A549 (cell line): ENCODE measurements at regions not wholly inside any gene's neighbourhood (a gene's known extent, or its start where the extent isn't known, plus 50 kb on each side); places are given as distances from the start of the nearest gene placed in this dataset.

Experiments used
- ATAC-seq, 2 experiments: fragments of 200-7000 bp in 1 of 2; fragments of >200 bp in 1 of 2; cut with Nextera tagmentation in 1 of 2; cut with Tn5 transposase in 1 of 2; 3 replicates each; pipeline versions ENCODE4 v1.8.0 to v1.9.1; 2018 to 2020; ENCODE audit warnings: mild to moderate bottlenecking in 1 of 2, moderate library complexity in 1 of 2
- CTCF ChIA-PET: fragments of 300-600 bp; sonication (Branson Sonifier 250); formaldehyde crosslinking; extraction: SDS; loops from one replicate; lab custom pipeline; 2021; ENCODE audit warnings: antibody characterized with exemption, inconsistent platforms; lab: Yijun Ruan, JAX
- POLR2A ChIA-PET: fragments of 350-600 bp; formaldehyde crosslinking; extraction: SDS; loops from one replicate; lab custom pipeline; 2021; ENCODE audit warnings: antibody characterized with exemption, inconsistent platforms; lab: Yijun Ruan, JAX
- DNase-seq, 2 experiments: peaks; one replicate each; pipeline versions ENCODE4 v3.0.0 to v3.0.0-alpha.2; 2011 to 2016; ENCODE audit warnings: low read depth in 1 of 2, low spot score in 1 of 2
- FAIRE-seq: peaks from 2 replicates; lab custom pipeline; 2011; peaks lifted over from hg19 to GRCh38; lab: Jason Lieb, UNC
- H3K27ac ChIP-seq, 2 experiments: fragments of >200 bp; sonication (Bioruptor Twin); formaldehyde crosslinking; 3 replicates each; pipeline ENCODE4 v1.5.1; 2016 to 2017
- H3K4me1 ChIP-seq: fragments of >200 bp; sonication (Bioruptor Twin); formaldehyde crosslinking; 3 replicates; pipeline ENCODE4 v1.6.1; 2016
- H3K4me2 ChIP-seq: fragments of >200 bp; sonication (Bioruptor Twin); formaldehyde crosslinking; 3 replicates; pipeline ENCODE4 v1.6.1; 2016
- H3K4me3 ChIP-seq: fragments of >200 bp; sonication (Bioruptor Twin); formaldehyde crosslinking; 3 replicates; pipeline ENCODE4 v1.5.1; 2016
- H3K9me3 ChIP-seq: fragments of >200 bp; sonication (Bioruptor Twin); formaldehyde crosslinking; 3 replicates; pipeline ENCODE4 v1.6.1; 2016
- CBX8 ChIP-seq: fragments of 200-600 bp; sonication (generic); IDR thresholded peaks from 2 replicates; pipeline ENCODE4 v1.6.1; 2016
- CEBPB ChIP-seq, 2 experiments: fragments of >200 bp in 1 of 2; sonication (Bioruptor Twin) in 1 of 2; formaldehyde crosslinking in 1 of 2; IDR thresholded peaks; 2 replicates each; pipeline ENCODE4 v1.6.1; 2012 to 2016
- CHD4 ChIP-seq: fragments of 200-600 bp; sonication (generic); IDR thresholded peaks from 2 replicates; pipeline ENCODE4 v1.6.1; 2016; ENCODE audit warnings: antibody characterized with exemption, mild to moderate bottlenecking, borderline replicate concordance
- E2F6 ChIP-seq: IDR thresholded peaks from 2 replicates; pipeline ENCODE4 v1.6.1; 2012; ENCODE audit warnings: low read depth, borderline replicate concordance
- EHF ChIP-seq: fragments of 250-450 bp; sonication (Bioruptor Pico); IDR thresholded peaks from 2 replicates; pipeline ENCODE4 v1.5.0; 2020; ENCODE audit warnings: mild to moderate bottlenecking
- EHMT2 ChIP-seq: fragments of 200-600 bp; sonication (generic); IDR thresholded peaks from 2 replicates; pipeline ENCODE4 v1.6.1; 2016; ENCODE audit warnings: antibody characterized with exemption, low read depth, mild to moderate bottlenecking, moderate library complexity
- EP300 ChIP-seq, 2 experiments: fragments of >200 bp; sonication (Bioruptor Twin); formaldehyde crosslinking; IDR thresholded peaks; 2 replicates in 1 of 2; 3 replicates in 1 of 2; pipeline ENCODE4 v1.6.1; 2016 to 2017
- FOSB ChIP-seq: fragments of 250-450 bp; sonication (Bioruptor Pico); IDR thresholded peaks from 2 replicates; pipeline ENCODE4 v1.5.0; 2020; ENCODE audit warnings: mild to moderate bottlenecking, moderate library complexity
- FOSL2 ChIP-seq, 2 experiments: fragments of 450-650 bp in 1 of 2; fragments of >200 bp in 1 of 2; sonication (Bioruptor Twin) in 1 of 2; formaldehyde crosslinking; IDR thresholded peaks; 2 replicates each; pipeline versions ENCODE4 v1.5.0 to v1.6.1; 2016 to 2020; ENCODE audit warnings: mild to moderate bottlenecking in 1 of 2, moderate library complexity in 1 of 2
- GATA3 ChIP-seq: IDR thresholded peaks from 2 replicates; pipeline ENCODE4 v1.6.1; 2012; ENCODE audit warnings: borderline replicate concordance
- HES2 ChIP-seq: fragments of >200 bp; sonication (Bioruptor Twin); formaldehyde crosslinking; IDR thresholded peaks from 2 replicates; pipeline ENCODE4 v1.6.1; 2016
- HOXB5 ChIP-seq: fragments of 250-450 bp; sonication (Bioruptor Pico); IDR thresholded peaks from 2 replicates; pipeline ENCODE4 v1.5.0; 2020; ENCODE audit warnings: mild to moderate bottlenecking, moderate library complexity
- JUNB ChIP-seq: fragments of >200 bp; sonication (Bioruptor Twin); formaldehyde crosslinking; IDR thresholded peaks from 2 replicates; pipeline ENCODE4 v1.6.1; 2016
- KDM1A ChIP-seq: fragments of 200-600 bp; sonication (generic); IDR thresholded peaks from 2 replicates; pipeline ENCODE4 v1.6.1; 2016; ENCODE audit warnings: low read depth, mild to moderate bottlenecking
- MAFK ChIP-seq: fragments of 450-650 bp; IDR thresholded peaks from 2 replicates; pipeline ENCODE4 v1.6.1; 2014; ENCODE audit not compliant: partially characterized antibody
- NFE2L2 ChIP-seq: fragments of 150-350 bp; conservative IDR thresholded peaks from 2 replicates; pipeline ENCODE4 v1.6.1; 2014; ENCODE audit warnings: low read length
- PHF8 ChIP-seq: fragments of 200-600 bp; sonication (generic); IDR thresholded peaks from 2 replicates; pipeline ENCODE4 v1.6.1; 2016; ENCODE audit warnings: low read depth, mild to moderate bottlenecking, antibody characterized with exemption, moderate library complexity, borderline replicate concordance
- RAD21 ChIP-seq, 2 experiments: fragments of >200 bp in 1 of 2; sonication (Bioruptor Twin) in 1 of 2; formaldehyde crosslinking in 1 of 2; IDR thresholded peaks in 1 of 2; conservative IDR thresholded peaks in 1 of 2; 2 replicates in 1 of 2; 3 replicates in 1 of 2; pipeline ENCODE4 v1.6.1; 2012 to 2018; ENCODE audit warnings: inconsistent platforms in 1 of 2
- RARB ChIP-seq: fragments of 250-450 bp; sonication (Bioruptor Pico); IDR thresholded peaks from 2 replicates; pipeline ENCODE4 v1.8.0; 2021; ENCODE audit warnings: mild to moderate bottlenecking, moderate library complexity
- RFX5 ChIP-seq: fragments of 450-650 bp; IDR thresholded peaks from 2 replicates; pipeline ENCODE4 v1.7.1; 2014; ENCODE audit warnings: antibody characterized with exemption, mild to moderate bottlenecking, moderate library complexity
- ZFP36 ChIP-seq: fragments of 450-650 bp; IDR thresholded peaks from 2 replicates; pipeline ENCODE4 v1.6.1; 2014; ENCODE audit warnings: borderline replicate concordance; ENCODE audit not compliant: partially characterized antibody
- ZSCAN20 ChIP-seq: fragments of 250-450 bp; sonication (Bioruptor Pico); IDR thresholded peaks from 2 replicates; pipeline ENCODE4 v1.8.0; 2022; ENCODE audit warnings: mild to moderate bottlenecking, moderate library complexity
- WGBS: methylation state at CpG from one replicate; pipeline ENCODE4 v1.1.6; 2017; ENCODE audit errors: missing lambda C conversion rate; 5-methylcytosine and 5-hydroxymethylcytosine counted together
- TF ChIP-seq, protein P1 (sequence below): fragments of 250-450 bp; sonication (Bioruptor Pico); IDR thresholded peaks from 2 replicates; pipeline ENCODE4 v1.5.0; 2020; ENCODE audit warnings: low read depth, mild to moderate bottlenecking, moderate library complexity

DNA sequence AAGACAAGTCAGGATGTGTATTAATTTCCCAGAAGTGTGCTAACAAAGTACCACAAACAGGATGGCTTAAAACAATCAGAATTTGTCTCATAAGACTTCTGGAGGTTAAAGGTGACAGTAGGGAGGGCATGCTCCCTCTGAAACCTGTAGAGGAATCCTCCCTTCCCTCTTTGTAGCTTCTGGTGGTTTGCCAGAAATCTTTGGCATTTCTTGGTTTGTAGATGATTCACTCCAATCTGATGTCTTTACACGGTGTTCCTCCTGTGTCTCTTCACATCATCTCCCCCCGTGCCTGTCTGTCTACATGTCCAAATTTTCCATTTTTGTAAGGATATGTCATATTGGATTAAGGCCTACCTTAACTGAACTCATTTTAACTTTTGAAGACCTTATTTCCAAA lies 471.5 kb downstream of the ZNF608 start (continued):
- TF ChIP-seq EP300 (IDR thresholded peaks at IDR 0.05) (no peak), EHMT2 (no peak), CBX8 (no peak), CHD4 (no peak), JUNB (no peak)

GRCh38 chr5:124264499-124264898 lies 481.9 kb downstream of the ZNF608 start:
- CTCF ChIA-PET = interaction anchor here (0.9 kb wide), 1 partner anchor 13 kb away, joined by 3 read pairs; no protein-coding TSS in a partner anchor
- FAIRE-seq = no peak

DNA sequence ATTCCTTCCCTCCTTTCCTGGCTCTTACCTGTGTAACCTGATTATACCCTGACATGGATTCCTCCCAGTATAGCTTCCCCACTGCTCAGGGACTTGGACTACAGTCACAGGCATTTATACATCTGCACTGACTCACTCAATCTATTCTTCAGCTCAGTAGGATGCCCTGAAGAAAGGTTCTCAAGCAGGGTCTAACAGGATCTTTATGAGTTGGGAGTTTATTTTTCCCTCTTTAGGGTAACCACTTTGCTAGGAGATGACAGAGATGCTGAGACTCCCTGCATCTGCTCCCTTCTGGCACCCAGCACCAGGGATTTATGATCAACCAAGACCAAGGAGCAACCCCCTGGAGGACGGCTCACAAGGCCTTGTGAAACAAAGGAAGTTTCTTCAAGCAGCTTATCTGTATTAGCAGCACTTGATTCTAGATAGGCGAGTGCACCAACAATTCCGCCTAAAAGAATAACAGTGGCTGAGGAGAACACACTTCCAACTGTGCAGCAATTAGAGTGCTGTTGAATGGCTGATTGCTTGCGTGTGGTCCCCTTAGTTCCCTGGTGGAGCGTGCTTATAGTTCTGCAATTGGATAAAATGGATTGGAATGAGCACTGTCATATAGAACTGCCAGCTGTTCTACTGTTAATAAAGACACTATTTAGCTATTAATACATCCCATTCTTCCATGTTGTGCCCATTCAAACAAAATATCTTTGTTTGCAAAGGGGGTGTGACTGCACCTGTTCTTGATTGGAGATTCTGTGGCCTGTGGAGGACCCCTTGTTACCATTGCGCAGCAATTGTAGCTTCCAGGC lies 482.6 kb downstream of the ZNF608 start:
- FAIRE-seq (no peak), DNase-seq (no peak), ATAC-seq (no peak)
- CTCF ChIA-PET = interaction anchor here (0.9 kb wide), 1 partner anchor 12 kb away, joined by 3 read pairs; no protein-coding TSS in a partner anchor
- Histone ChIP-seq H3K9me3 (no peaks in the 10 kb centered on the region), H3K4me1 (no peaks in the 10 kb centered on the region), H3K4me3 (no peak overlapping the region), H3K27ac (no peak overlapping the region), H3K4me2 (no peak overlapping the region)
- 79% methylated on average over 6 of the region's 6 CpGs for WGBS
- no peak for TF ChIP-seq EHF
- no peak for TF ChIP-seq EP300 (IDR thresholded peaks at IDR 0.05)
- no peak for TF ChIP-seq PHF8
- no peak for TF ChIP-seq RFX5
- no peak for TF ChIP-seq EHMT2
- no peak for TF ChIP-seq FOSL2 (IDR thresholded peaks at IDR 0.05)
- TF ChIP-seq FOSL2 (CRISPR knock-in tag; IDR thresholded peaks at IDR 0.05) = no peak
- TF ChIP-seq E2F6 = no peak
- TF ChIP-seq MAFK = no peak
- no peak for TF ChIP-seq RARB (CRISPR knock-in tag)
- no peak for TF ChIP-seq CEBPB (IDR thresholded peaks at IDR 0.05)
- no peak for TF ChIP-seq FOSB (CRISPR knock-in tag)
- no peak for TF ChIP-seq HES2
- no peak for TF ChIP-seq RAD21 (conservative IDR thresholded peaks at IDR 0.05 in 1 of 2, IDR thresholded peaks at IDR 0.05 in 1 of 2)
- no peak for TF ChIP-seq ZSCAN20 (CRISPR knock-in tag)
- no peak for TF ChIP-seq ZFP36
- no peak for TF ChIP-seq NFE2L2
- no peak for TF ChIP-seq HOXB5 (CRISPR knock-in tag)
- POLR2A ChIA-PET = no interaction called here

More at GRCh38 chr5:124264499-124264898, 481.9 kb downstream of the ZNF608 start:
- POLR2A ChIA-PET = no interaction called here
- 6% methylated on average over 2 of the region's 2 CpGs for WGBS
- Histone ChIP-seq H3K9me3 (no peaks in the 10 kb centered on the region), H3K4me3 (no peak overlapping the region), H3K4me1 (no peaks in the 10 kb centered on the region), H3K27ac (no peak overlapping the region), H3K4me2 (no peak overlapping the region)
- ATAC-seq (no peak), DNase-seq (no peak)
- TF ChIP-seq FOSL2 (IDR thresholded peaks at IDR 0.05) = no peak
- no peak for TF ChIP-seq FOSL2 (CRISPR knock-in tag; IDR thresholded peaks at IDR 0.05)
- TF ChIP-seq FOSB (CRISPR knock-in tag) = no peak
- no peak for TF ChIP-seq CEBPB (IDR thresholded peaks at IDR 0.05)
- TF ChIP-seq KDM1A = no peak
- no peak for TF ChIP-seq NFE2L2
- TF ChIP-seq, protein P1, sequence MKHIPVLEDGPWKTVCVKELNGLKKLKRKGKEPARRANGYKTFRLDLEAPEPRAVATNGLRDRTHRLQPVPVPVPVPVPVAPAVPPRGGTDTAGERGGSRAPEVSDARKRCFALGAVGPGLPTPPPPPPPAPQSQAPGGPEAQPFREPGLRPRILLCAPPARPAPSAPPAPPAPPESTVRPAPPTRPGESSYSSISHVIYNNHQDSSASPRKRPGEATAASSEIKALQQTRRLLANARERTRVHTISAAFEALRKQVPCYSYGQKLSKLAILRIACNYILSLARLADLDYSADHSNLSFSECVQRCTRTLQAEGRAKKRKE (CRISPR knock-in tag) = no peak
- TF ChIP-seq ZFP36 = no peak
- no peak for TF ChIP-seq GATA3
- no peak for TF ChIP-seq PHF8
